ENCODE measurements at regions not wholly inside any gene's neighbourhood (a gene's known extent, or its start where the extent isn't known, plus 50 kb on each side); places are given as distances from the start of the nearest gene placed in this dataset.

DNA sequence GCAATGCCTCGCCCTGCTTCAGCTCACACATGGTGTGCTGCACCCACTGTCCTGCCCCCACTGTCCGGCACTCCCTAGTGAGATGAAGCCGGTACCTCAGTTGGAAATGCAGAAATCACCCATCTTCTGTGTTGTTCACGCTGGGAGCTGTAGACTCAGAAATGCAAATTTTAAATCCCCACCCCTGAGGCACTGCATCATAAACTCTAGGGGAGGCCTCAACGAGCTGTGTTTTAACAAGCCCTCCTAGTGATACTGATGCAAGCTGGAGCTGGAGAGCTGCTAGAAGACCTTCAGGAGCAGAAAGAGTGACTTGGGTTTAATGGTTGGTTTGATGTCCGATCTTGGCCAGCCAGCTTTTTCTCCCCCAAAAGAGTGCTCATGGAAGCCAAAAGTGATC is 146.0 kb upstream of the MAST4 start:
- no peak for TF ChIP-seq EZH2 (IDR thresholded peaks at IDR 0.05)
- TF ChIP-seq POLR2AphosphoS5 (IDR thresholded peaks at IDR 0.05; ENCODE audit: borderline replicate concordance, low read depth, low read length) = no peak

Measured in SK-N-MC (cell line).